Nephron progenitor cell (in vitro differentiated cells): ENCODE measurements at regions not wholly inside any gene's neighbourhood (a gene's known extent, or its start where the extent isn't known, plus 50 kb on each side); places are given as distances from the start of the nearest gene placed in this dataset.

Experiments
- DNase-seq: peaks from one replicate; pipeline ENCODE4 v3.0.0; 2021
- H3K27ac Mint-ChIP-seq: 2 replicates; pipeline ENCODE4 v1.8.0; 2021; ENCODE audit warnings: mild to moderate bottlenecking, moderate library complexity, mixed read lengths
- H3K27me3 Mint-ChIP-seq: 2 replicates; pipeline ENCODE4 v1.8.0; 2021; ENCODE audit warnings: mild to moderate bottlenecking, low read depth, mixed read lengths; ENCODE audit not compliant: poor library complexity
- H3K36me3 Mint-ChIP-seq: 2 replicates; pipeline ENCODE4 v1.8.0; 2021; ENCODE audit warnings: low read depth, mixed read lengths
- H3K4me1 Mint-ChIP-seq: 2 replicates; pipeline ENCODE4 v1.8.0; 2021; ENCODE audit warnings: mixed read lengths
- H3K4me3 Mint-ChIP-seq: 2 replicates; pipeline ENCODE4 v1.8.0; 2021; ENCODE audit warnings: mild to moderate bottlenecking, moderate library complexity, mixed read lengths
- H3K9me3 Mint-ChIP-seq: 2 replicates; pipeline ENCODE4 v1.8.0; 2021; ENCODE audit warnings: mild to moderate bottlenecking, moderate library complexity, mixed read lengths
- TF ChIP-seq, protein P1 (sequence below): fragments of 200-600 bp; sonication (generic); IDR thresholded peaks from 2 replicates; pipeline ENCODE4 v1.5.0; 2021; ENCODE audit warnings: antibody characterized with exemption

DNA sequence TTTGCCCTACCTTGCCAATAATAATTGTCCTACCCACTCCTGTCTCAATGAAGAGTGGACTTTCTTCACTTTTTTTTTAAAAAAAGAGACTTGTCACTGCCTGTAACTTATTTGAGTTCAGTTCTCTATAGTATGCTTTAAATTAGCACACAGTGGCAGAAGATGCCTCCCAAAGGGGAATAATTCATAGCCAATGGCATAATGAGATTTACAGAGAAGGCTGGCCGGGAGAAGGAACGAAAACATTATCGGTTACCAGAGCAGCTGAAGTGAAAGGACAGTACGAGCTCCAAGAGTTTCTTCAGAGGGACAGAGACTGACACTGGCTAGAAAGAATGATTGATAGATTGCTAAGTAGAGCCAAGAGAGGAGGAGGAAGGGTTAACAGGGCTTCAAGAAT lies 356.3 kb downstream of the EMP1 start:
- Mint-ChIP-seq H3K27ac (no peak overlapping the region), H3K4me3 (no peak overlapping the region), H3K36me3 (no peaks in the 10 kb centered on the region), H3K27me3 (no peaks in the 10 kb centered on the region), H3K9me3 (no peaks in the 10 kb centered on the region), H3K4me1 (no peaks in the 10 kb centered on the region)
- no peak for DNase-seq
- TF ChIP-seq, protein P1, sequence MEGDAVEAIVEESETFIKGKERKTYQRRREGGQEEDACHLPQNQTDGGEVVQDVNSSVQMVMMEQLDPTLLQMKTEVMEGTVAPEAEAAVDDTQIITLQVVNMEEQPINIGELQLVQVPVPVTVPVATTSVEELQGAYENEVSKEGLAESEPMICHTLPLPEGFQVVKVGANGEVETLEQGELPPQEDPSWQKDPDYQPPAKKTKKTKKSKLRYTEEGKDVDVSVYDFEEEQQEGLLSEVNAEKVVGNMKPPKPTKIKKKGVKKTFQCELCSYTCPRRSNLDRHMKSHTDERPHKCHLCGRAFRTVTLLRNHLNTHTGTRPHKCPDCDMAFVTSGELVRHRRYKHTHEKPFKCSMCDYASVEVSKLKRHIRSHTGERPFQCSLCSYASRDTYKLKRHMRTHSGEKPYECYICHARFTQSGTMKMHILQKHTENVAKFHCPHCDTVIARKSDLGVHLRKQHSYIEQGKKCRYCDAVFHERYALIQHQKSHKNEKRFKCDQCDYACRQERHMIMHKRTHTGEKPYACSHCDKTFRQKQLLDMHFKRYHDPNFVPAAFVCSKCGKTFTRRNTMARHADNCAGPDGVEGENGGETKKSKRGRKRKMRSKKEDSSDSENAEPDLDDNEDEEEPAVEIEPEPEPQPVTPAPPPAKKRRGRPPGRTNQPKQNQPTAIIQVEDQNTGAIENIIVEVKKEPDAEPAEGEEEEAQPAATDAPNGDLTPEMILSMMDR = no peak

DNA sequence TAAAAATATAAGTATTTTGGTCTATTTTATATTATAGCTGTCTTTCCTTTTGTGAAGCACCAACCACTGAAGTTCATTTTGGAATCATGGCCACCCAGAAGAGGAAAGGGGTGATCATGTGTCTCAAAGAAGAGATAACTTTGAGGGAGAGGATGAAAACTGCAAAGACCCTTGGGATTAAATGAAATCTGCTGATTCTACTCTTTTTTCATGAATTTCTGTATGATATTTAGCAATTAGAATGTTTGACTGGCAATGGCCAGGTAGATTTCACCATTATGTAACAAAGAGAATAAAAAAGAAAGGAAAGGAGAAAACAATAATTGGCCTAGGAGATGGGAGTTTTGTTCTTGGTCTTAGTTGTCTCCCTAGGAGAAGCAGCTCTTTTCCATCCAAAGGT lies 350.8 kb downstream of the EMP1 start:
- no peak for DNase-seq
- no peaks in the 10 kb centered on the region for H3K36me3 Mint-ChIP-seq
- no peak overlapping the region for H3K4me3 Mint-ChIP-seq
- no peaks in the 10 kb centered on the region for H3K9me3 Mint-ChIP-seq
- no peaks in the 10 kb centered on the region for H3K4me1 Mint-ChIP-seq
- TF ChIP-seq, protein P1 = no peak
- no peaks in the 10 kb centered on the region for H3K27me3 Mint-ChIP-seq
- no peak overlapping the region for H3K27ac Mint-ChIP-seq

DNA sequence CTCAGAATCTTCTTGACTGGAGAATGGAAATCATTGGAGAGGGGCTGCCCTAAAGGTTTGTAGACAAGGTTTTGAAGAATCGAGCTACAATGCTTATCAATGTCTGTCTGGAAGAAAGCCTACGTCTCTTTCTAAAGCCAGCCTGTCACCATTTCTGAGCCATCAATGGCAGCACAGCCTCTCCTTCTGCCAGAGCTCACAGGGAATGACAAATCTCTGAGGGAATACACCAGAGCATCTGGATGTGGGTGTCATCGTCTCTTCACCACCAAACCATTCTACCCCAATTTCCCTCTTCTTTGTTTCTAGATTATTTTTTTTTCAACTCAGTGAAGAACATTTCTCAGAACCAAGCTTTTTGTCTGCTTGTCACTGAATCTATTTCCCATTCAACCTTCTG lies 349.7 kb downstream of the EMP1 start:
- TF ChIP-seq, protein P1 = no peak
- no peaks in the 10 kb centered on the region for H3K36me3 Mint-ChIP-seq
- no peak overlapping the region for H3K27ac Mint-ChIP-seq
- no peak overlapping the region for H3K4me3 Mint-ChIP-seq
- H3K27me3 Mint-ChIP-seq = no peaks in the 10 kb centered on the region
- DNase-seq = no peak
- no peaks in the 10 kb centered on the region for H3K9me3 Mint-ChIP-seq
- H3K4me1 Mint-ChIP-seq = peaks cover under 1% of the 10 kb centered on the region

DNA sequence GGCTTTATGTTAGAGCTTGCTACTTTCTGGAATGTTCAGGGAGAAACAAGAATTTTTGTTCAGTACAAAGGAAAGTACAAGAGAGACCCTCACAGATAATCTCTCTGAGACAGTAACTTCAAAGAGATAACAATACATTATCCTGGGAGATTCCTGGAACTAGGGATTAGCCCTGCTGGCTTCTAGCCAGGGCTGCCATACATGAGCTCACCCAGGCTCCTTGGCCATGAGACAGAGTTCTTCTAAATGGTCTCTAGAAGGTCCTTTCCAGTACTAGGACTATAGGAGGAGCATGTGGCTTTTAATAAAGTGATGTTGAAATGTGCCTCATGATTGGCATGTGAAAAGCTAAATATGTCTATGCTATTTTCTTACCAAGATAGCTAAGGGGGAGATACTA lies 342.5 kb downstream of the EMP1 start:
- no peak for DNase-seq
- Mint-ChIP-seq H3K27ac (no peak overlapping the region), H3K4me3 (no peak overlapping the region), H3K27me3 (no peaks in the 10 kb centered on the region), H3K9me3 (no peaks in the 10 kb centered on the region), H3K4me1 (peaks cover 15% of the 10 kb centered on the region), H3K36me3 (no peaks in the 10 kb centered on the region)
- TF ChIP-seq, protein P1 = no peak

DNA sequence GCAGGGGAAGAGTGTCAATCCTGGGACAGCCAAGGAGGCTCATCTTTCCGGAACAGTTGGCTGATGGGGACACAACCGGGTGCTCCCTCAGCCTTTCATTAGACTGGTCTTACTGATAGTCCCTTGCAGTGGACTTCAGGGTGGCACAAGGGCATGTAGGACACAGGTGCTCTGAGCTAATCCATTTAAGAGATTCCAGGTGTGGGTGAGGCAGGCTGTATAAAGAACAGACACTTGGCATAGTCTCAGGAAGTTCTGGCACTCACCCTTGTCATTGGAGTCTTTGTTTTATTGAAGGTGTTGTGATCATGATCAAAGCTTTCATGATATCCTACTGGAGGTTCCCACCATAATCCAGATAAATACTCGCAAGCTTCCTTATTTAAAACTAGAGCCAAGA lies 341.6 kb downstream of the EMP1 start:
- TF ChIP-seq, protein P1 = no peak
- no peak overlapping the region for H3K27ac Mint-ChIP-seq
- peaks cover 2% of the 10 kb centered on the region for H3K27me3 Mint-ChIP-seq
- peaks cover 15% of the 10 kb centered on the region for H3K4me1 Mint-ChIP-seq
- H3K4me3 Mint-ChIP-seq = no peak overlapping the region
- no peaks in the 10 kb centered on the region for H3K36me3 Mint-ChIP-seq
- DNase-seq = no peak
- no peaks in the 10 kb centered on the region for H3K9me3 Mint-ChIP-seq

DNA sequence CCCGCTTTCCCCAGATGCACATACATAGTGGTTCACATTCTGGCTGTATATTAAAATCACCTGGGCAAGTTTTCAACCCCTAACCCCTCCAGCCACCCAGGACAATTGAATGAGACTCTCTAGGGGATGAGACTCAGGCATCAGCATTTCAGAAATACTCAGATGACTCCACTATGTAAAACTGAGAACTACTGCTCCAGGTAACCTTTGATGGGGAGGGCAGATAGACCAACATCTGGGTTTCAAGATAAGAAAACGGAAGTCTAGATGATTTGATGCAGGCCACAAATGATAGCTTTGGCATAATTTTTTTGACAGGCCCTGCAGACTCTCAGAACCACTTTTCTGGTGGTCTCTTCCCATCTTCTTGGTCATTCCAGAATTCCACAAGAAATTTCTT lies 341.1 kb downstream of the EMP1 start:
- Mint-ChIP-seq H3K4me3 (no peak overlapping the region), H3K9me3 (no peaks in the 10 kb centered on the region), H3K36me3 (no peaks in the 10 kb centered on the region), H3K27me3 (peaks cover 3% of the 10 kb centered on the region), H3K27ac (no peak overlapping the region), H3K4me1 (peaks cover 15% of the 10 kb centered on the region)
- TF ChIP-seq, protein P1 = no peak
- no peak for DNase-seq
